Hematopoietic multipotent progenitor cell treated with erythropoietin and hydrocortisone succinate and interleukin-3 and kit ligand, for 17 days (in vitro differentiated cells): ENCODE measurements at regions not wholly inside any gene's neighbourhood (a gene's known extent, or its start where the extent isn't known, plus 50 kb on each side); places are given as distances from the start of the nearest gene placed in this dataset.
"Not testable (repeated sequence)": the region's sequence is repeated elsewhere in the genome, so short reads cannot be mapped to it uniquely, and the experiment has no call there.

Experiments used
- DNase-seq: peaks from one replicate; pipeline ENCODE4 v3.0.0-alpha.2; 2015; ENCODE audit warnings: low spot score

DNA sequence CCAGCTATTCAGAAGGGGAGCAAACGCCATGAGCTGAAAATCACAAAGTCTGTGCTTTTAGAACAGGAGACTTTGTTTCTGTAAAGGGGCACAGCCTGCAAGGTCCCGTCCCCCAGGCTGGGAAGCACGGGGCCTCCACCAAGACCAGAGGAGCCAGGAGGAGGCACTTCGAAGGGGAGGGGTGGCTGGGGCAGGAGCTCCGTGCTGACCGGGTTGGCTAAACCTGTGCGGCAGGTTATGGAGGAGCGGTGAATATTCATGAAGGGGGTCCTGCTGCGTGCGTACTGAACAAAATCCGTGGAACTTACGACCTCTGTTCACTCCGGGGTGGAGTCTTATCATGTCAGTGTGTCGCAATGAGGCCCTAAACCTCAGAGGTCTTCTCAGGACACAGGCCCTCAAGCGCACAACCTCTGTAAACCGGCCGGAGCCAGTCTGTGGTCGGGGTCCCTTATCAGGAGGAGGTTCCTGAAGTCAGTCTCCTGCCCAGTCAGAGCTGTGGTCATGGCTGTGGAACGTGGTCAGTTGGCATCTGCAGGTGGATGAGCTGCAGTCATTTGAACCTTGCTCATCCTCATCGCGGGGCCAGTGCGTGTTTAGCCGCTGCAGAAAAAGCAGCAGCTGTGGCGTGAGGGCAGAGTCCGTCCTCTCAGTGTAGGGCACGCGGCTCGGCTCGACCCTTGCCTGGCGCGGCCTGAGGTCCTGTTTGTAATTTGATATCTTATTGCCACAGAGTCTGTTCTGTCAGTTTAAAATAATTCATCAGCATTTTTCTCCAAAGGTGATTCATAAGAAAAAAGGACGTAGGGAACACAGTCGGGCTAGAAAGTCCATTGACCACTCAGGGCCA is 5507.7 kb upstream of the TPTE start:
- not testable (repeated sequence) for DNase-seq

GRCh38 chr21:5015187-5015586 is 5506.2 kb upstream of the TPTE start:
- not testable (repeated sequence) for DNase-seq

DNA sequence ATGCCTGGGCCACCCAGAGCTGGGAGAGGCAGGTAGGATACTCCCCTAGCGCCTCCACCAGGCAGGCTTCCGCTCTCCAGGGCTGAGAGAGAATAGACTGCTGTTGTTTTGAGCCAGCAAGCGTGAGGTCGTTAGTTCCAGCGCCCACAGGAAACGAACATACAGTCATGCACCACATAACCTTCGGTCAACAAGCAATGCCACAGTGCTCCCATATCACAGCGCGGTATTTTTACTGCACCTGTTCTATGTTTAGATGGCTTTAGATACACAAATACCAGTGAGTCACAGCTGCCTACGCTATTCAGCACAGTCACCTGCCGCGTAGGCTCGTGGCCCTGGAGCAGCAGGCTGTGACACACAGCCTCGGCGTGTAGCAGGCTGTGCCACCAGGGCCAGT is 5502.3 kb upstream of the TPTE start:
- DNase-seq: not testable (repeated sequence)

DNA sequence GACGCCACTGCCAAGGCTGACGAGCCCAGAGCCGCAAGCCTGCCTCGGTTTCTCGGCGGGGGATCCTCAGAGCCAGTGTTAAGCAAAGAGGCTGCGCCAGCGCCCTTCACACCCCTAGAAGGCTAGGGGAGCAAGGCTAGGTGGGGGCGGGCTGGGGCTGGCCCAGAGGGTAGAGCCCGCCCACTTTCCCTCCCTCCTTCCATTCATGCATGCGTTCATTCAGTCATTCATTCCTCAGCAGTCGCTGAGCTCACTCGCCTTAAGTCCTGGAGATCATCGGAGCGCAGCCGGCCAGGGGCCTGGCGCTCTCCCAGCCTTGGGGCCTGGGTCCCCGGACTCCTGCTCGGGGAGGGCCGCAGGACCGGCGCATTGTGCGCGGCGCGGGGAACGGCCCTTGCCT is 5499.6 kb upstream of the TPTE start:
- DNase-seq: not testable (repeated sequence)

DNA sequence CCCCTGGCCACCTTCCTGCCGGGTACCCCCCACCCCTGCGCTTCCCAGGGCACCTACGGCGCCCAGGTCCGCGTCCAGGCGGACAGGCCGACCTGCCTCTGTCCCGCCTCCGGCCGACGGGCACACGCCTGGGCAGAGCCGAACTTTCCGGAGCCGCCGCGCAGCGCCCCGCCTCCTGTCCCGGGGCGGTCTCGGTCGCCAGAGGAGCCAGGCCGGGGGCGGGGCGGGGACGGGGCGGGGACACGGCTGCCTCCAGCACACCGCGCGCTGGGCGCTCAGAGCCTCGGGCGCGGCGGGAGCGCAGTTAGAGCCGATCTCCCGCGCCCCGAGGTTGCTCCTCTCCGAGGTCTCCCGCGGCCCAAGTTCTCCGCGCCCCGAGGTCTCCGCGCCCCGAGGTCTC is 5499.1 kb upstream of the TPTE start:
- DNase-seq: not testable (repeated sequence)

DNA sequence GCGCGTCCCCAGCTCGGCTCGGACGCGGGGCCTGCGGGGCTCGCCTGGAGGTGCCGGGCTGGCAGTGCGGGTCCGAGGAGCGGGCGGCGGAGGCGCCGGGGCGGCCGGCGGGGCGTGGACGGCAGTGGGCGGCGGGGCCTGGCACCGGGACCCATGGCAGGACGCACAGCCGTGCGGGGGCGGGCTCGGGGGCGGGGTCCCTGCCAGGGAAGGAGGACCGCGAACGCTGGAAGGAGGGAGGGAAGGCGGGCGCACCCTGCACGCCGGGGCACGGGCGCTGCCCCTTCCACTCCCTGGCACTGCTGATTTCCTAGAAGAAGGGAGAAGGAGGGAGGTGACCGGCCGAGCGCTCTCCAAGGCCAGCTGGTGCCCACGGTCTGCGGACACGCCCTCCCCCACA is 5498.6 kb upstream of the TPTE start:
- DNase-seq: not testable (repeated sequence)

DNA sequence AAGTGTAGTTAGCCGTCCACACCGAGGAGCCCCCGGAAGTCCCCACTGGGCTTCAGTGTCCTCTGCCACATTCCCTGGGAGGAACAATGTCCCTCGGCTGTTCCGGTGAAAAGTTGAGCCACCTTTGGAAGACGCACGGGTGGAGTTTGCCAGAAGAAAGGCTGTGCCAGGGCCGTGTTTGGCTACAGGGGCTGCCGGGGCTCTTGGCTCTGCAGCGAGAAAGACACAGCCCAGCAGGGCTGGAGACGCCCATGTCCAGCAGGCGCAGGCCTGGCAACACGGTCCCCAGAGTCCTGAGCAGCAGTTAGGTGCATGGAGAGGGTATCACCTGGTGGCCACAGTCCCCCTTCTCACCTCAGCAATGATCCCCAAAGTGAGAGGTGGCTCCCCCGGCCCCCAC is 5486.2 kb upstream of the TPTE start:
- not testable (repeated sequence) for DNase-seq

DNA sequence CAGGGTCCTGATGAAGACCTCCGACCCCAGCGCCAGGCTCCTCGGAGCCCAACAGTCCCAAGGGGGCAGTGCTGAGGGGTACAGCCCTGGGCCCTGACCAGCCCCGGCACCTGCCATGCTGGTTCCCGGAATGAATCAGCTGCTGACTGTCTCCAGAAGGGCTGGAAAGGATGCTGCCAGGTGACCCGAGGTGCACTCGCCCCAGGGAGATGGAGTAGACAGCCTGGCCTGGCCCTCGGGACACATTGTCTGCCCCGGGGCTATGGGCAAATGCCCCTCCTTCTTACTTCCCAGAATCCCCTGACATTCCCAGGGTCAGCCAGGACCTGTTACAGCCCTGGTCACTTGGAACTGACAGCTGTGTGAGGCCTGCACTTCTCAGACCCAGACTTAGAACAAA is 5485.8 kb upstream of the TPTE start:
- not testable (repeated sequence) for DNase-seq

DNA sequence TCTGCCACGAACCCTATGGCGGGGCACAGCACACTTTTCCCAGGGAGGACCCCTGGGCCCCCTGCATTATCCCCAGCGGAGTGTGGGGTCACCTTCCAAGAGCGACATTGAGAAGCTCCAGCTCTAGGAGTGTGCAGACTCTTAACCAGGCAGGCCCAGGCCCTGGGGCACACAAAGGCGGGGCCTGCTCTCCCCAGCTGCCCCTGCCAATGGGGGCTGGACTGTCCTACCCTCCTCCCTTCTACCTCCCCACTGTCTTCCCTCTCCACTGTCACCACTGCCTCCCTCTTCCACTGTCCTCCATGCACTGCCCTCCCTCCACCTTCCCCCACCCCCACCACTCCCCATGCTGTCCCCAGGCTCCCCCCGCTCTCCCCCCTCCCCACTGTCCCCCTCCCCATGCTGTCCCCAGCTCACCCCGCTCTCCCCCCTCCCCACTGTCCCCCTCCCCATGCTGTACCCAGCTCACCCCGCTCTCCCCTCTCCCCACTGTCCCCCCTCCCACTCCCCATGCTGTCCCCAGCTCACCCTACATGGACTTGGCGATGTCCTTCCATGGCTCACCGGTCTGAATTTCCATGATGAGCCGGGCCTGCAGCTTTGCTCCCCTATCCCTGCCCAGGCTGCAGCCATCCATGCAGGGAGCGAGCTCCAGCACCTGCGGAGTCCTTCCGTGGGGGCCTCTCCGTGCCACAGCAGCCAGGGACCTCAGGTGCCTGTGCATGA is 5483.6 kb upstream of the TPTE start:
- DNase-seq: not testable (repeated sequence)

GRCh38 chr21:5039926-5040325 is 5481.5 kb upstream of the TPTE start:
- DNase-seq: not testable (repeated sequence)

GRCh38 chr21:5042583-5042982 is 5478.8 kb upstream of the TPTE start:
- not testable (repeated sequence) for DNase-seq

DNA sequence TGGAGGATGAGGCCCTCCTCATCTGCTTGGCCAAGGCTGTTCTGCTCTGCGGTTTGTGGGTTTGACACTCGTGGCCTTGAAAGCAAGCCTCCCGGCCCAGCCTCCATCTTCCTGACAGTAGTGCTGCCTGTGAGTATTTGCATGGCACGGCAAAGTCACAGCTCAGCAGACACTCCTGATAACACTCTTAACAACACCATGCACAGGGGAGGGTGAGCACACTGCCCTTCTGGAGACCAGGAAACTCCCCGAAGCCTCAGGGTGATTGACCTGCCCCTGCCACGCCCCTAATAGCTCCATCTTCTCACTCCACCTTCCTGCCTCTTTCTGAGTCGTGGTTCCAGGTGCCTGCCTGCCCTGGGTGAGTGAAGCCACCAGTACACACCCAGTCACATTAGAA is 5476.6 kb upstream of the TPTE start:
- DNase-seq: not testable (repeated sequence)

DNA sequence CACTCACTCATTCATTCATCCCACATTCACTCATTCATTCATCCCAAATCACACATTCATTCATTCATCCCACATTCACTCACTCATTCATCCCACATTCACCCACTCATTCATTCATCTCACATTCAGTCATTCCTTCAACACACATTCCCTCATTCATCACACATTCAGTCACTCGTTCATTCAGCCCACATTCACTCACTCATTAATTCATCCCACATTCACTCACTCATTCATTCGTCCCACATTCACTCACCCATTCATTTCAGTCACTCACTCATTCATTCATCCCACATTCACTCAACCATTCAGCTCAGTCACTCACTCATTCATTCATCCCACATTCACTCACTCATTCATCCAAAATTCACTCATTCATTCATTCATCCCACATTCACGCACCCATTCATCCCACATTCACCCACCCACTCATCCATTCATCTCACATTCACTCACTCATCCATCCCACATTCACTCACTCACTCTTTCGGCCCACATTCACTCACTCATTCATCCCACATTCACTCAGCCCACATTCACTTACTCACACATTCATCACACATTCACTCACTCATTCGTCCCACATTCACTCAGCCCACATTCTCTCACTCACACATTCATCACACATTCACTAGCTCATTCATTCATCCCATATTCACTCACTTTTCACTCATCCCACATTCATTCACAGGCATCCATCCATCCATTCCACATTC is 5469.9 kb upstream of the TPTE start:
- DNase-seq: not testable (repeated sequence)

DNA sequence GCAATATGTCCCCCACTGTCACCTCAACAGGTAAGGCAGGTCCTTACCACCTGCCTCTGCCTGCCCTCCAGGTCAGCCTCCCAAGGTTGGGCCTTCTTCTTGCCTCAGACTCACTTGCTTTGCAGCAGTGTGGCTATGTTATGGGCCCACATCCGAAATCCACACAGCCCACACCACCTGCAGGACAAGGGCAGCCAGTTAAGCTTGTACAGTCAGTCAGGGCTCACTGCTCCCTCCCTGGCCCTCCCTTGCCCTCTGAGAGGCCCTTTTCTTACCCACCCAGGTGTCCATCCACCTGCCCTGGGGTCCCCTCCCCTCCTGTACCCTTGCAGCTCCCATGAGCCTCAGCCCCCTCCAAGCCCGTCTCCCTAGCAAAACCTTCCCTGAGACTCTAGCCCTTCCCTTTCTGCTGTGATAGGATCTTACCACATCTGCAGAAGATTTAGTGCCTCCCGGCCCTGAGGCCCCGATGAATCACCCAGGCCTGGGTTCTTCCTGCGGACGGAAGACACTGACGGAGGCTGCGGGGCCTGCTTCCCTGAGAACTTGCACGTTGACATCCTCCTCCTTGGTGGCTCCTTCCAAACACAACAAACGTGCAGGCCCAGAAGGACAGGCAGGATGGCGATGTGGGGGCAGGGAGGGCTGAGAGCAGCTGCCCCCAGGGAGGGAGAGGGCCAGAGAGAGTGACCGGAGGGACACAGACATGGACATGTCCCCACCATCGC is 5466.2 kb upstream of the TPTE start:
- not testable (repeated sequence) for DNase-seq

GRCh38 chr21:5055996-5056962 is 5465.1 kb upstream of the TPTE start:
- DNase-seq: not testable (repeated sequence)

DNA sequence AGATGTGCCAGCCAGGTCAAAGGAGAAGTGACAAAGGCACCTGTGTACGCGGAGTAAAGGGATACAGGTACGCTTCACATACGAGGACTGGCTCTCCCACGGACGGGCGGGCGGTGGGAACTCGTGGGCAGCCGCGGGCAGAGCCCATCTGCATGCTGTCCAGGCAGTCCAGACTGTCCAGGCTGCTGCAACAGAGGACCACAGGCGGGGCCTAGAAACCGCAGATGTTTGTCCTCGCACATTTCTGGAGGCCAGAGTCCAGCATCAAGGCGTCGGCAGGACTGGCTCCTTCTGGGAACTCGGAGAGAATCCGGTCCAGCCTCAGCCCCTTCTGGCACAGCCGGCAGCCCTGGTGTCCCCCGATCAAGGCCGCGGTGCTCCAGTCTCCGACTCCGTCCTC is 5464.3 kb upstream of the TPTE start:
- not testable (repeated sequence) for DNase-seq

GRCh38 chr21:5060364-5061083 is 5460.9 kb upstream of the TPTE start:
- DNase-seq: not testable (repeated sequence)

- DNase-seq: not testable (repeated sequence)
These were observed 5456.7 kb upstream of the TPTE start for GRCh38 chr21:5064581-5065142.
